OCI-LY1 (cell line): ENCODE measurements at regions not wholly inside any gene's neighbourhood (a gene's known extent, or its start where the extent isn't known, plus 50 kb on each side); places are given as distances from the start of the nearest gene placed in this dataset.
"Not testable (repeated sequence)": the region's sequence is repeated elsewhere in the genome, so short reads cannot be mapped to it uniquely, and the experiment has no call there.

Source experiments
- H2AFZ ChIP-seq: fragments of 200-600 bp; sonication (generic), shearing (Covaris generic); 2 replicates; pipeline ENCODE4 v1.6.0; 2014; ENCODE audit warnings: antibody characterized with exemption, mild to moderate bottlenecking, low read length
- H3F3A ChIP-seq: fragments of 200-600 bp; sonication (generic), shearing (Covaris generic); 2 replicates; pipeline ENCODE4 v1.6.0; 2014; ENCODE audit warnings: mild to moderate bottlenecking, antibody characterized with exemption, low read length, moderate library complexity; ENCODE audit not compliant: insufficient read depth
- H3K27ac ChIP-seq: fragments of 200-600 bp; sonication (generic); 2 replicates; pipeline ENCODE4 v1.5.1; 2014; ENCODE audit warnings: low read length, mixed run types, mild to moderate bottlenecking, low read depth; ENCODE audit not compliant: poor library complexity, severe bottlenecking
- H3K27me3 ChIP-seq: fragments of 200-600 bp; sonication (generic); 2 replicates; pipeline ENCODE4 v1.6.0; 2014; ENCODE audit warnings: antibody characterized with exemption, mild to moderate bottlenecking, low read length, moderate library complexity; ENCODE audit not compliant: insufficient read depth
- H3K36me3 ChIP-seq: fragments of 200-600 bp; sonication (generic); 2 replicates; pipeline ENCODE4 v1.6.1; 2014; ENCODE audit warnings: mild to moderate bottlenecking, antibody characterized with exemption, low read length, moderate library complexity, mixed read lengths; ENCODE audit not compliant: insufficient read depth
- H3K4me1 ChIP-seq: fragments of 200-600 bp; sonication (generic); 2 replicates; pipeline ENCODE4 v1.5.1; 2014; ENCODE audit warnings: mild to moderate bottlenecking, low read length, moderate library complexity; ENCODE audit not compliant: insufficient read depth, severe bottlenecking
- H3K4me2 ChIP-seq: fragments of 200-600 bp; sonication (generic), shearing (Covaris generic); 2 replicates; pipeline ENCODE4 v1.6.1; 2014; ENCODE audit warnings: low read length
- H3K4me3 ChIP-seq: fragments of 200-600 bp; sonication (generic); 2 replicates; pipeline ENCODE4 v1.5.1; 2014; ENCODE audit warnings: low read length, low read depth, mild to moderate bottlenecking, mixed read lengths; ENCODE audit not compliant: poor library complexity, severe bottlenecking
- H3K79me2 ChIP-seq: fragments of 200-600 bp; shearing (Covaris generic); 2 replicates; pipeline ENCODE4 v1.6.1; 2016; ENCODE audit warnings: mixed run types, low read length, mixed read lengths; ENCODE audit not compliant: insufficient read depth
- H3K9ac ChIP-seq: fragments of 200-600 bp; sonication (generic), shearing (Covaris generic); 2 replicates; pipeline ENCODE4 v1.6.1; 2014; ENCODE audit warnings: mild to moderate bottlenecking, low read length, mixed read lengths
- H3K9me2 ChIP-seq: fragments of 200-600 bp; sonication (generic), shearing (Covaris generic); 2 replicates; pipeline ENCODE4 v1.6.1; 2014; ENCODE audit warnings: low read depth, mild to moderate bottlenecking, low read length, mixed read lengths
- H3K9me3 ChIP-seq: fragments of 200-600 bp; shearing (Covaris generic); 2 replicates; pipeline ENCODE4 v1.6.1; 2014; ENCODE audit warnings: low read length, mixed read lengths
- H4K20me1 ChIP-seq: fragments of 200-600 bp; sonication (generic), shearing (Covaris generic); 2 replicates; pipeline ENCODE4 v1.6.0; 2016; ENCODE audit warnings: mild to moderate bottlenecking, low read length; ENCODE audit not compliant: insufficient read depth
- CTCF ChIP-seq: fragments of 200-600 bp; sonication (generic), shearing (Covaris generic); IDR thresholded peaks from 2 replicates; pipeline ENCODE4 v1.5.1; 2017; ENCODE audit warnings: mild to moderate bottlenecking, antibody characterized with exemption, low read length, moderate library complexity, mixed read lengths
- EZH2 ChIP-seq: fragments of 200-600 bp; sonication (generic), shearing (Covaris generic); IDR thresholded peaks from 2 replicates; pipeline ENCODE4 v1.8.0; 2017; ENCODE audit warnings: borderline replicate concordance, mixed run types, mild to moderate bottlenecking, antibody characterized with exemption, low read length, moderate library complexity, mixed read lengths

GRCh38 chr5:152104211-152104610 is 179.6 kb upstream of the GLRA1 start:
- H3K27ac ChIP-seq = no peak overlapping the region
- H3K79me2 ChIP-seq = no peaks in the 10 kb centered on the region
- H2AFZ ChIP-seq = no peak overlapping the region
- TF ChIP-seq EZH2 = no peak
- no peak for TF ChIP-seq CTCF
- H3K36me3 ChIP-seq = no peaks in the 10 kb centered on the region
- H3K27me3 ChIP-seq = no peaks in the 10 kb centered on the region
- no peaks in the 10 kb centered on the region for H3K4me1 ChIP-seq
- H3K9ac ChIP-seq = no peak overlapping the region
- no peaks in the 10 kb centered on the region for H3F3A ChIP-seq
- H4K20me1 ChIP-seq = no peaks in the 10 kb centered on the region
- no peaks in the 10 kb centered on the region for H3K9me3 ChIP-seq
- H3K4me2 ChIP-seq = no peak overlapping the region
- no peaks in the 10 kb centered on the region for H3K9me2 ChIP-seq
- H3K4me3 ChIP-seq = no peak overlapping the region

- not testable (repeated sequence) for H3K79me2 ChIP-seq, H3F3A ChIP-seq, H3K27ac ChIP-seq, H3K9ac ChIP-seq, H3K4me1 ChIP-seq, H2AFZ ChIP-seq, H3K9me3 ChIP-seq, H4K20me1 ChIP-seq, H3K9me2 ChIP-seq, H3K4me3 ChIP-seq, H3K27me3 ChIP-seq, H3K4me2 ChIP-seq, H3K36me3 ChIP-seq
Observed at GRCh38 chr5:152102908-152103307, 178.3 kb upstream of the GLRA1 start.

- Histone ChIP-seq H3K9me2 (no peaks in the 10 kb centered on the region), H4K20me1 (no peaks in the 10 kb centered on the region), H3K27ac (no peak overlapping the region), H2AFZ (no peak overlapping the region), H3K4me2 (no peak overlapping the region), H3K27me3 (no peaks in the 10 kb centered on the region), H3K36me3 (no peaks in the 10 kb centered on the region), H3K9ac (no peak overlapping the region), H3K4me3 (no peak overlapping the region), H3K4me1 (no peaks in the 10 kb centered on the region), H3K9me3 (no peaks in the 10 kb centered on the region), H3F3A (no peaks in the 10 kb centered on the region), H3K79me2 (no peaks in the 10 kb centered on the region)
- TF ChIP-seq EZH2 = no peak
- TF ChIP-seq CTCF = no peak
Observed at GRCh38 chr5:152102057-152102456, 177.4 kb upstream of the GLRA1 start.

- H3F3A ChIP-seq = no peaks in the 10 kb centered on the region
- no peak overlapping the region for H2AFZ ChIP-seq
- no peaks in the 10 kb centered on the region for H3K79me2 ChIP-seq
- no peak overlapping the region for H3K9ac ChIP-seq
- H3K4me3 ChIP-seq = no peak overlapping the region
- TF ChIP-seq EZH2 = no peak
- TF ChIP-seq CTCF = no peak
- H3K27ac ChIP-seq = no peak overlapping the region
- H3K27me3 ChIP-seq = no peaks in the 10 kb centered on the region
- H3K36me3 ChIP-seq = no peaks in the 10 kb centered on the region
- H3K4me2 ChIP-seq = no peak overlapping the region
- H3K9me3 ChIP-seq = no peaks in the 10 kb centered on the region
- H3K4me1 ChIP-seq = no peaks in the 10 kb centered on the region
- no peaks in the 10 kb centered on the region for H3K9me2 ChIP-seq
- H4K20me1 ChIP-seq = no peaks in the 10 kb centered on the region
Observed at GRCh38 chr5:152100462-152100861, 175.8 kb upstream of the GLRA1 start.
